ENCODE measurements at regions not wholly inside any gene's neighbourhood (a gene's known extent, or its start where the extent isn't known, plus 50 kb on each side); places are given as distances from the start of the nearest gene placed in this dataset.

DNA sequence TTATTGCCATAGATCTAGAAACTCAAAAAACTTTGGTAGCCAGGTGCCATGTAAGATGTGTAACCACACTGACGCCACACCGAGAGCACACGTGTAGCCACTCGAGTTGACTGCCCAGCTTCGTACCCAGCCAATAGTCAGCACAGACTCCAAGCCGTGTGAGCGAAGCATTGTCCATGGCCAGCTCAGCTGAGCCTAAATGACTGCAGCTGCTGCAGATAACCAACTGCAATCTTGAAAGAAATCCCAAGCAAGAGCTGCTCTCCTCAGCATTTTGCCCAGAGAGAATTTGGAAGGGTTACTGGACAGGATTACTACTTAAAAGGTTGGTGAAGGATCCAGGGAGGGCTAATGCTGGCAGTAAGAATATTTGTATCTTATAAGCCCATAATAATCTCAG lies 193.0 kb upstream of the THRB start:
- no peak overlapping the region for H2AFZ ChIP-seq (ENCODE audit: low read length)
- no peaks in the 10 kb centered on the region for H3K9me2 ChIP-seq (ENCODE audit: insufficient read depth, low read length)
- no peak for DNase-seq (ENCODE audit: low spot score)
- no peaks in the 10 kb centered on the region for H4K20me1 ChIP-seq (ENCODE audit: insufficient read depth, low read length)
- no peaks in the 10 kb centered on the region for H3K79me2 ChIP-seq (ENCODE audit: insufficient read depth, low read depth, low read length)
- ChIA-PET CTCF (ENCODE audit: unreplicated experiment) (no interaction called here), POLR2A (no interaction called here)
- H3K27ac ChIP-seq (ENCODE audit: low read depth, low read length, poor library complexity, severe bottlenecking): no peak overlapping the region
- H3K36me3 ChIP-seq (ENCODE audit: insufficient read depth, low read length): no peaks in the 10 kb centered on the region
- H3K9me3 ChIP-seq (ENCODE audit: low read length): no peaks in the 10 kb centered on the region
- no peaks in the 10 kb centered on the region for H3K4me1 ChIP-seq (ENCODE audit: insufficient read depth, low read length, poor library complexity, severe bottlenecking)
- intact Hi-C loops (cut with micrococcal nuclease; ENCODE audit: unreplicated experiment): no loop called here
- H3K4me3 ChIP-seq (ENCODE audit: low read depth, low read length, poor library complexity, severe bottlenecking): no peak overlapping the region
- TF ChIP-seq EZH2phosphoT487 (IDR thresholded peaks at IDR 0.05; ENCODE audit: borderline replicate concordance, low read depth, low read length) (no peak), CTCF (conservative IDR thresholded peaks at IDR 0.05; ENCODE audit: low read length) (no peak)
- no TSS peak for BruUV-seq (replicated peaks)
- no peak overlapping the region for H3K4me2 ChIP-seq (ENCODE audit: low read length)

- DNase-seq (ENCODE audit: low spot score): no peak
- H3K27ac ChIP-seq (ENCODE audit: low read depth, low read length, poor library complexity, severe bottlenecking): no peak overlapping the region
- H4K20me1 ChIP-seq (ENCODE audit: insufficient read depth, low read length): no peaks in the 10 kb centered on the region
- TF ChIP-seq EZH2phosphoT487 (IDR thresholded peaks at IDR 0.05; ENCODE audit: borderline replicate concordance, low read depth, low read length): no peak
- TF ChIP-seq CTCF (conservative IDR thresholded peaks at IDR 0.05; ENCODE audit: low read length): no peak
- no peaks in the 10 kb centered on the region for H3K36me3 ChIP-seq (ENCODE audit: insufficient read depth, low read length)
- no peaks in the 10 kb centered on the region for H3K4me1 ChIP-seq (ENCODE audit: insufficient read depth, low read length, poor library complexity, severe bottlenecking)
- no peak overlapping the region for H3K4me3 ChIP-seq (ENCODE audit: low read depth, low read length, poor library complexity, severe bottlenecking)
- ChIA-PET POLR2A (no interaction called here), CTCF (ENCODE audit: unreplicated experiment) (no interaction called here)
- H3K4me2 ChIP-seq (ENCODE audit: low read length): no peak overlapping the region
- H3K9me2 ChIP-seq (ENCODE audit: insufficient read depth, low read length): no peaks in the 10 kb centered on the region
- H2AFZ ChIP-seq (ENCODE audit: low read length): no peak overlapping the region
- intact Hi-C loops (cut with micrococcal nuclease; ENCODE audit: unreplicated experiment): no loop called here
- BruUV-seq (replicated peaks): no TSS peak
- no peaks in the 10 kb centered on the region for H3K9me3 ChIP-seq (ENCODE audit: low read length)
- H3K79me2 ChIP-seq (ENCODE audit: insufficient read depth, low read depth, low read length): no peaks in the 10 kb centered on the region
Observed at GRCh38 chr3:24688446-24689148, 193.9 kb upstream of the THRB start.

- intact Hi-C loops (cut with micrococcal nuclease; ENCODE audit: unreplicated experiment): no loop called here
- Histone ChIP-seq H3K79me2 (ENCODE audit: insufficient read depth, low read depth, low read length) (no peaks in the 10 kb centered on the region), H4K20me1 (ENCODE audit: insufficient read depth, low read length) (no peaks in the 10 kb centered on the region), H3K36me3 (ENCODE audit: insufficient read depth, low read length) (no peaks in the 10 kb centered on the region), H3K4me1 (ENCODE audit: insufficient read depth, low read length, poor library complexity, severe bottlenecking) (no peaks in the 10 kb centered on the region), H3K27ac (ENCODE audit: low read depth, low read length, poor library complexity, severe bottlenecking) (no peak overlapping the region), H2AFZ (ENCODE audit: low read length) (no peak overlapping the region), H3K9me3 (ENCODE audit: low read length) (no peaks in the 10 kb centered on the region), H3K4me2 (ENCODE audit: low read length) (no peak overlapping the region), H3K4me3 (ENCODE audit: low read depth, low read length, poor library complexity, severe bottlenecking) (no peak overlapping the region), H3K9me2 (ENCODE audit: insufficient read depth, low read length) (no peaks in the 10 kb centered on the region)
- ChIA-PET POLR2A (no interaction called here), CTCF (ENCODE audit: unreplicated experiment) (no interaction called here)
- TF ChIP-seq EZH2phosphoT487 (IDR thresholded peaks at IDR 0.05; ENCODE audit: borderline replicate concordance, low read depth, low read length) (no peak), CTCF (conservative IDR thresholded peaks at IDR 0.05; ENCODE audit: low read length) (no peak)
- no peak for DNase-seq (ENCODE audit: low spot score)
- no TSS peak for BruUV-seq (replicated peaks)
Observed at GRCh38 chr3:24689353-24689752, 194.7 kb upstream of the THRB start.

Data from OCI-LY7 (cell line).